MCF 10A (cell line): ENCODE measurements at regions not wholly inside any gene's neighbourhood (a gene's known extent, or its start where the extent isn't known, plus 50 kb on each side); places are given as distances from the start of the nearest gene placed in this dataset.
"Not testable (repeated sequence)": the region's sequence is repeated elsewhere in the genome, so short reads cannot be mapped to it uniquely, and the experiment has no call there.

ENCODE experiments used
- BruUV-seq: library from RNA; stranded (reverse); fragments of 400-500 nt; replicated peaks from 2 replicates; lab custom pipeline; 2021; lab: Mats Ljungman, UMichigan
- CTCF ChIA-PET: fragments of 300-600 bp; sonication (Branson Sonifier 250); formaldehyde crosslinking; extraction: SDS; loops from one replicate; lab custom pipeline; 2021; ENCODE audit warnings: antibody characterized with exemption, inconsistent platforms; lab: Yijun Ruan, JAX
- POLR2A ChIA-PET: fragments of 300-600, 350-650 bp; sonication (Branson Sonifier 250); formaldehyde crosslinking; extraction: SDS; loops from one replicate; lab custom pipeline; 2020; ENCODE audit warnings: antibody characterized with exemption, inconsistent platforms; lab: Yijun Ruan, JAX
- DNase-seq: peaks from one replicate; pipeline ENCODE4 v3.0.0-alpha.2; 2018; ENCODE audit not compliant: unreplicated experiment
- H3K27ac Mint-ChIP-seq: one replicate; pipeline ENCODE4 v1.8.0; 2022; ENCODE audit warnings: mild to moderate bottlenecking, low read depth, mixed read lengths; ENCODE audit not compliant: unreplicated experiment
- H3K27me3 Mint-ChIP-seq: one replicate; pipeline ENCODE4 v1.8.0; 2022; ENCODE audit warnings: mixed read lengths; ENCODE audit not compliant: insufficient read depth, unreplicated experiment
- H3K36me3 Mint-ChIP-seq: one replicate; pipeline ENCODE4 v1.8.0; 2022; ENCODE audit warnings: mild to moderate bottlenecking, moderate library complexity, mixed read lengths; ENCODE audit not compliant: insufficient read depth, unreplicated experiment
- H3K4me1 Mint-ChIP-seq: one replicate; pipeline ENCODE4 v1.8.0; 2022; ENCODE audit warnings: mixed read lengths; ENCODE audit not compliant: insufficient read depth, unreplicated experiment
- H3K4me3 Mint-ChIP-seq: one replicate; pipeline ENCODE4 v1.8.0; 2022; ENCODE audit warnings: mild to moderate bottlenecking, moderate library complexity, mixed read lengths; ENCODE audit not compliant: unreplicated experiment
- H3K9me3 Mint-ChIP-seq: one replicate; pipeline ENCODE4 v1.8.0; 2022; ENCODE audit warnings: mixed read lengths; ENCODE audit not compliant: unreplicated experiment
- CTCF ChIP-seq: fragments of 200-600 bp; IDR thresholded peaks from one replicate; pipeline ENCODE4 v1.8.0; 2022; ENCODE audit warnings: antibody characterized with exemption, mild to moderate bottlenecking; ENCODE audit not compliant: unreplicated experiment
- intact Hi-C: fragments of 100-400 bp; cut with micrococcal nuclease; formaldehyde crosslinking; loops from 2 replicates; pipeline ENCODE4 v1.14.1; 2022

GRCh38 chr3:1456781-1457311 is 364.0 kb downstream of the CNTN6 start:
- POLR2A ChIA-PET: interaction anchor here (0.5 to 0.7 kb wide), 2 partner anchors 22 to 59 kb away, joined by 3 read pairs; no protein-coding TSS in a partner anchor
- H3K9me3 Mint-ChIP-seq: no peaks in the 10 kb centered on the region
- CTCF ChIA-PET: interaction anchor here (0.6 kb wide), 1 partner anchor 16 kb away, joined by 3 read pairs; no protein-coding TSS in a partner anchor

GRCh38 chr3:1462371-1462770 is 369.5 kb downstream of the CNTN6 start:
- TF ChIP-seq CTCF: no peak
- no peaks in the 10 kb centered on the region for H3K27me3 Mint-ChIP-seq
- DNase-seq: no peak
- H3K4me1 Mint-ChIP-seq: peaks cover 12% of the 10 kb centered on the region
- no peak overlapping the region for H3K27ac Mint-ChIP-seq
- H3K36me3 Mint-ChIP-seq: no peaks in the 10 kb centered on the region
- intact Hi-C loops: no loop called here
- BruUV-seq: no TSS peak
- H3K4me3 Mint-ChIP-seq: no peak overlapping the region
- ChIA-PET POLR2A (interaction anchor here (1.0 kb wide), 1 partner anchor 317 kb away, joined by 3 read pairs; no protein-coding TSS in a partner anchor), CTCF (no interaction called here)
- no peaks in the 10 kb centered on the region for H3K9me3 Mint-ChIP-seq

More at GRCh38 chr3:1456781-1457311, 364.0 kb downstream of the CNTN6 start:
- intact Hi-C loops: no loop called here
- Mint-ChIP-seq H3K27me3 (no peaks in the 10 kb centered on the region), H3K4me3 (no peak overlapping the region), H3K36me3 (no peaks in the 10 kb centered on the region), H3K4me1 (peaks cover 3% of the 10 kb centered on the region), H3K27ac (no peak overlapping the region)
- TF ChIP-seq CTCF: no peak
- no TSS peak for BruUV-seq
- no peak for DNase-seq

DNA sequence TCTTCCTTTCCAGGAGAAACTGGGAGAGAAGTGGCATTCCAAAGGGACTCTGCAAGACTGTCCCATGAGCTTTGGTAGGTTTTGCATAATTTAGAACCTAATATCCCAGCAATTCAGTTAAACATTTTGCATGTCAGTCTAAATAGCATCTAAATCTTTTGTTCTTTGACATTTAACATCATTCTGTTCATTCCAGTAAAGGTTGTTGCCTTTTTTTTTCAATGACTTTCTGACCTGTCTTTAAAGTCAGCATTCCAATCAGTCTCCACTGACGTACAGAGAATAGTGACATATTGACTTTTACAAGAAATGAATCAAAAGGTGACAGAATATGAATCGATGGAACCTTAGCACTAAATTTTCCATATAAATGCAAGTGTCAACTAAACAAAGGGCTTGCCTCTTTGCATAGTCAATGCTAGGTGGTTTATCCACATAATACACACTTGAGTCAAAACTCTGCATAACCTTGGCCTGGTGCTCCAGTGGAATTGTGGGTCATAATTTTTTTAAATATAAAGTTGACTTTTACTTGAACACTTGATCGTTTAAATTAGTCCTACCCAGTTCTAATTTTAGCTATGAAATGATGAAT is 370.1 kb downstream of the CNTN6 start:
- ChIA-PET CTCF (interaction anchor here (0.6 to 0.8 kb wide), 2 partner anchors 30 to 584 kb away, joined by 3 read pairs; no protein-coding TSS in a partner anchor), POLR2A (no interaction called here)
- H3K27me3 Mint-ChIP-seq: no peaks in the 10 kb centered on the region

GRCh38 chr3:1465091-1465490 is 372.3 kb downstream of the CNTN6 start:
- CTCF ChIA-PET: interaction anchor here (0.8 kb wide), 1 partner anchor 14 kb away, joined by 3 read pairs; no protein-coding TSS in a partner anchor

More for the DNA sequence above, 370.1 kb downstream of the CNTN6 start:
- no peak overlapping the region for H3K4me3 Mint-ChIP-seq
- DNase-seq: no peak
- H3K9me3 Mint-ChIP-seq: no peaks in the 10 kb centered on the region
- no peak for TF ChIP-seq CTCF
- no TSS peak for BruUV-seq
- intact Hi-C loops: no loop called here
- H3K4me1 Mint-ChIP-seq: peaks cover 12% of the 10 kb centered on the region
- no peak overlapping the region for H3K27ac Mint-ChIP-seq
- no peaks in the 10 kb centered on the region for H3K36me3 Mint-ChIP-seq

More at GRCh38 chr3:1465091-1465490, 372.3 kb downstream of the CNTN6 start:
- H3K4me3 Mint-ChIP-seq, DNase-seq, H3K27me3 Mint-ChIP-seq, H3K36me3 Mint-ChIP-seq, H3K27ac Mint-ChIP-seq, BruUV-seq, intact Hi-C loops, H3K9me3 Mint-ChIP-seq, POLR2A ChIA-PET: not testable (repeated sequence)
- H3K4me1 Mint-ChIP-seq: peaks cover 12% of the 10 kb centered on the region
